H1 (cell line): ENCODE measurements at regions not wholly inside any gene's neighbourhood (a gene's known extent, or its start where the extent isn't known, plus 50 kb on each side); places are given as distances from the start of the nearest gene placed in this dataset.

Experiments
- CTCF ChIA-PET: fragments of 300-600 bp; sonication (Branson Sonifier 250); formaldehyde crosslinking; loops from one replicate; lab custom pipeline; 2021; ENCODE audit not compliant: partially characterized antibody; lab: Charles Lee
- POLR2A ChIA-PET: fragments of 300-600 bp; sonication (Branson Sonifier 250); formaldehyde crosslinking; loops from one replicate; lab custom pipeline; 2021; ENCODE audit warnings: inconsistent platforms; ENCODE audit not compliant: partially characterized antibody; lab: Charles Lee
- DNase-seq, 2 experiments: peaks; one replicate each; pipeline versions ENCODE4 v3.0.0 to v3.0.0-alpha.2; 2010 to 2022; ENCODE audit warnings: low spot score in 2 of 2, low read depth in 1 of 2, mixed read lengths in 1 of 2
- FAIRE-seq: peaks from 2 replicates; lab custom pipeline; 2011; peaks lifted over from hg19 to GRCh38; lab: Jason Lieb, UNC
- H2AFZ ChIP-seq: 2 replicates; pipeline ENCODE4 v1.8.1; 2012; ENCODE audit warnings: low read length, inconsistent platforms
- H2AK5ac ChIP-seq: 2 replicates; pipeline ENCODE4 v1.6.1; 2013; ENCODE audit warnings: low read depth, low read length
- H2BK120ac ChIP-seq: replicated peaks from 2 replicates; pipeline ENCODE3; 2013; ENCODE audit warnings: low read depth, low read length, inconsistent platforms
- H2BK12ac ChIP-seq: 2 replicates; pipeline ENCODE4 v1.6.1; 2013; ENCODE audit warnings: low read depth, low read length
- H2BK15ac ChIP-seq: 2 replicates; pipeline ENCODE4 v1.6.1; 2013; ENCODE audit warnings: low read length
- H2BK20ac ChIP-seq: 2 replicates; pipeline ENCODE4 v1.6.1; 2013; ENCODE audit warnings: low read length
- H2BK5ac ChIP-seq: 2 replicates; pipeline ENCODE4 v1.6.1; 2013; ENCODE audit warnings: low read depth, low read length
- H3K14ac ChIP-seq: 2 replicates; pipeline ENCODE4 v1.6.1; 2013; ENCODE audit warnings: inconsistent platforms; ENCODE audit not compliant: insufficient read length
- H3K18ac ChIP-seq: 2 replicates; pipeline ENCODE4 v1.6.1; 2013; ENCODE audit warnings: low read length; ENCODE audit errors: extremely low read depth
- H3K23ac ChIP-seq: 2 replicates; pipeline ENCODE4 v1.6.1; 2013; ENCODE audit warnings: inconsistent platforms; ENCODE audit not compliant: insufficient read length
- H3K23me2 ChIP-seq: 2 replicates; pipeline ENCODE4 v1.6.1; 2013; ENCODE audit warnings: low read depth, low read length
- H3K27ac ChIP-seq: 2 replicates; pipeline ENCODE4 v1.6.1; 2011; ENCODE audit warnings: low read depth, low read length, inconsistent platforms
- H3K27me3 ChIP-seq, 4 experiments: replicated peaks in 1 of 4; 1 replicate in 1 of 4; 2 replicates in 3 of 4; pipeline versions ENCODE4 v1.6.1 to v1.8.1; 2011 to 2013; ENCODE audit warnings: low read length in 3 of 4, mild to moderate bottlenecking in 3 of 4, inconsistent platforms in 2 of 4, mixed read lengths in 2 of 4, moderate library complexity in 1 of 4; ENCODE audit not compliant: control insufficient read depth in 3 of 4, insufficient read depth in 3 of 4; ENCODE audit errors: extremely low read depth in 1 of 4
- H3K36me3 ChIP-seq, 4 experiments: 2 replicates each; pipeline versions ENCODE4 v1.6.1 to v1.8.1; 2011 to 2013; ENCODE audit warnings: mild to moderate bottlenecking in 4 of 4, low read length in 3 of 4, moderate library complexity in 2 of 4, control low read depth in 1 of 4, inconsistent platforms in 1 of 4; ENCODE audit not compliant: insufficient read depth in 4 of 4, control insufficient read depth in 2 of 4
- H3K4ac ChIP-seq: replicated peaks from 2 replicates; pipeline ENCODE3; 2013; ENCODE audit warnings: low read length, low read depth, mixed read lengths, inconsistent platforms; ENCODE audit not compliant: insufficient read length
- H3K4me1 ChIP-seq, 4 experiments: replicated peaks in 1 of 4; 1 replicate in 1 of 4; 2 replicates in 3 of 4; pipeline versions ENCODE4 v1.6.1 to v1.8.1; 2011 to 2013; ENCODE audit warnings: low read length in 3 of 4, inconsistent platforms in 2 of 4, mixed read lengths in 1 of 4; ENCODE audit not compliant: insufficient read depth in 4 of 4, control insufficient read depth in 3 of 4
- H3K4me2 ChIP-seq, 2 experiments: 2 replicates each; pipeline versions ENCODE4 v1.6.1 to v1.8.1; 2011 to 2013; ENCODE audit warnings: low read depth in 2 of 2, low read length in 2 of 2, control low read depth in 1 of 2, inconsistent platforms in 1 of 2, mild to moderate bottlenecking in 1 of 2; ENCODE audit not compliant: insufficient read depth in 1 of 2
- H3K4me3 ChIP-seq, 4 experiments: fragments of 200-600, 300-600 bp in 1 of 4; sonication (generic), shearing (Covaris generic), sonication (Bioruptor Twin) in 1 of 4; 2 replicates each; pipeline versions ENCODE4 v1.5.1 to v1.8.1; 2011 to 2016; ENCODE audit warnings: low read length in 4 of 4, low read depth in 3 of 4, control low read depth in 2 of 4, inconsistent platforms in 2 of 4, mild to moderate bottlenecking in 2 of 4, mixed read lengths in 1 of 4, moderate library complexity in 1 of 4; ENCODE audit not compliant: insufficient read depth in 2 of 4; ENCODE audit errors: extremely low read depth in 1 of 4
- H3K56ac ChIP-seq: replicated peaks from 2 replicates; pipeline ENCODE3; 2013; ENCODE audit warnings: low read depth, mild to moderate bottlenecking, mixed read lengths, low read length, inconsistent platforms; ENCODE audit not compliant: insufficient read length
- H3K79me1 ChIP-seq: 2 replicates; pipeline ENCODE4 v1.6.1; 2013; ENCODE audit warnings: low read depth, low read length, control low read depth
- H3K79me2 ChIP-seq, 2 experiments: 2 replicates each; pipeline versions ENCODE4 v1.6.1 to v1.8.1; 2012 to 2013; ENCODE audit warnings: low read length in 2 of 2, mild to moderate bottlenecking in 2 of 2, inconsistent platforms in 1 of 2; ENCODE audit not compliant: insufficient read depth in 2 of 2, control insufficient read depth in 1 of 2
- H3K9ac ChIP-seq, 4 experiments: replicated peaks in 1 of 4; 1 replicate in 1 of 4; 2 replicates in 3 of 4; pipeline versions ENCODE4 v1.6.1 to v1.8.1; 2011 to 2013; ENCODE audit warnings: low read depth in 3 of 4, low read length in 3 of 4, control low read depth in 2 of 4, mild to moderate bottlenecking in 2 of 4, moderate library complexity in 2 of 4, inconsistent platforms in 1 of 4; ENCODE audit errors: extremely low read depth in 1 of 4
- H3K9me3 ChIP-seq, 2 experiments: 2 replicates each; pipeline versions ENCODE4 v1.6.1 to v1.8.1; 2012 to 2013; ENCODE audit warnings: mild to moderate bottlenecking in 2 of 2, moderate library complexity in 2 of 2, control low read depth in 1 of 2, inconsistent platforms in 1 of 2, low read depth in 1 of 2, low read length in 1 of 2, mixed read lengths in 1 of 2; ENCODE audit not compliant: insufficient read depth in 2 of 2
- H4K20me1 ChIP-seq, 2 experiments: replicated peaks in 1 of 2; 2 replicates each; pipeline versions ENCODE3 to v1.8.1; 2011 to 2013; ENCODE audit warnings: inconsistent platforms in 2 of 2, low read length in 2 of 2, mild to moderate bottlenecking in 1 of 2; ENCODE audit not compliant: insufficient read depth in 2 of 2, control insufficient read depth in 1 of 2
- H4K5ac ChIP-seq: 2 replicates; pipeline ENCODE4 v1.6.1; 2013; ENCODE audit warnings: low read length, low read depth, mixed read lengths, inconsistent platforms; ENCODE audit not compliant: insufficient read length
- H4K8ac ChIP-seq: 2 replicates; pipeline ENCODE4 v1.8.0; 2013; ENCODE audit warnings: mild to moderate bottlenecking, moderate library complexity, low read length, inconsistent platforms; ENCODE audit not compliant: insufficient read depth; ENCODE audit errors: extremely low read depth
- H4K91ac ChIP-seq: replicated peaks from 2 replicates; pipeline ENCODE3; 2013; ENCODE audit warnings: low read length, mixed read lengths, inconsistent platforms; ENCODE audit not compliant: insufficient read length
- BRCA1 ChIP-seq: IDR thresholded peaks from 2 replicates; pipeline ENCODE4 v1.6.1; 2012; ENCODE audit warnings: low read depth, low read length, improper control_type of control experiment
- EZH2 ChIP-seq: fragments of 200-600 bp; sonication (generic); IDR thresholded peaks from 2 replicates; pipeline ENCODE4 v1.7.1; 2012; ENCODE audit warnings: low read depth, mild to moderate bottlenecking, moderate library complexity, low read length, inconsistent platforms; ENCODE audit not compliant: severe bottlenecking
- WGBS, 2 experiments: shearing (Covaris generic) in 1 of 2; methylation state at CpG; one replicate each; pipeline versions ENCODE4 v1.1.6 to v1.1.7; 2013 to 2015; ENCODE audit warnings: low lambda C conversion rate in 2 of 2, mixed read lengths in 2 of 2, inconsistent platforms in 1 of 2, low coverage in 1 of 2, missing lambda C conversion rate in 1 of 2; ENCODE audit not compliant: insufficient replicate concordance in 2 of 2, insufficient coverage in 1 of 2, insufficient read length in 1 of 2; ENCODE audit errors: extremely low coverage in 1 of 2, missing lambda C conversion rate in 1 of 2; 5-methylcytosine and 5-hydroxymethylcytosine counted together

DNA sequence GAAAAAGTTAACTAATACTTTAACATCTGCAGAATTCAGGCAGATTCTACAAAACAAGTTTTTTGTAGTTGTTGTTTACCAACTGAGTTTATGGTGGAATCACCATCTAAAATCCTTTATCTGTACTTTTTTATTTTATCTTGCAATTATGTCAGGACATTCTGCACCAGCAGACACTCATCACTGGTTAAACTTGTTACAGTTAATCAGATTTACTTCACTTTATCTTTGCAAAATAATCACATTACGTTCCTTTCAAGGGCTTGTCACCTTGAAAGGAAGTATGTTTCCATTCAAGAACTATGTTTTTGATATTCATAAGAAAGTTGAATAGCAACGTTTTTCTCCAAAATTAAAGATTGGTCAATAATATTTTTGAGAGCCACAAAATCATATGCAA lies 796.6 kb upstream of the ROBO1 start:
- H3K4ac ChIP-seq = no peak overlapping the region
- no peak overlapping the region for H3K27ac ChIP-seq
- H4K5ac ChIP-seq = no peak overlapping the region
- no peak overlapping the region for H4K91ac ChIP-seq
- no peak overlapping the region for H2BK20ac ChIP-seq
- DNase-seq = no peak
- no peaks in the 10 kb centered on the region for H3K36me3 ChIP-seq
- H2BK12ac ChIP-seq = no peak overlapping the region
- H3K23me2 ChIP-seq = no peaks in the 10 kb centered on the region
- H4K8ac ChIP-seq = no peak overlapping the region
- FAIRE-seq = no peak
- H3K4me2 ChIP-seq = no peak overlapping the region
- no peak overlapping the region for H2BK15ac ChIP-seq
- H2AK5ac ChIP-seq = no peak overlapping the region
- no peaks in the 10 kb centered on the region for H4K20me1 ChIP-seq
- no peak overlapping the region for H3K14ac ChIP-seq
- no peak overlapping the region for H3K4me3 ChIP-seq
- H3K27me3 ChIP-seq = no peaks in the 10 kb centered on the region
- no peak overlapping the region for H2BK5ac ChIP-seq
- H3K79me2 ChIP-seq = no peaks in the 10 kb centered on the region
- TF ChIP-seq BRCA1 (no peak), EZH2 (no peak)
- H3K18ac ChIP-seq = no peak overlapping the region
- ChIA-PET CTCF (no interaction called here), POLR2A (no interaction called here)
- no peaks in the 10 kb centered on the region for H3K79me1 ChIP-seq
- no peak overlapping the region for H2AFZ ChIP-seq
- WGBS, 2 experiments = 37% methylated on average over 2 of the region's 2 CpGs; no CpG with 5 or more reads in 1 of the 2 experiments
- no peak overlapping the region for H3K56ac ChIP-seq
- H3K23ac ChIP-seq = no peak overlapping the region
- no peaks in the 10 kb centered on the region for H3K4me1 ChIP-seq
- no peak overlapping the region for H2BK120ac ChIP-seq
- no peak overlapping the region for H3K9ac ChIP-seq
- no peaks in the 10 kb centered on the region for H3K9me3 ChIP-seq
